H9 (cell line): ENCODE measurements at regions not wholly inside any gene's neighbourhood (a gene's known extent, or its start where the extent isn't known, plus 50 kb on each side); places are given as distances from the start of the nearest gene placed in this dataset.

Experiments
- DNase-seq: peaks from one replicate; pipeline ENCODE4 v3.0.0-alpha.2; 2017
- H2AFZ ChIP-seq: one replicate; pipeline ENCODE4 v1.6.1; 2013; ENCODE audit warnings: mild to moderate bottlenecking, low read length, control low read depth, moderate library complexity
- H2AK5ac ChIP-seq: 2 replicates; pipeline ENCODE4 v1.6.1; 2013; ENCODE audit warnings: low read length, control low read depth, mixed read lengths; ENCODE audit not compliant: insufficient read length
- H2BK120ac ChIP-seq: one replicate; pipeline ENCODE4 v1.6.1; 2013; ENCODE audit warnings: low read depth, mild to moderate bottlenecking, low read length, control low read depth, inconsistent platforms; ENCODE audit not compliant: poor library complexity, severe bottlenecking
- H2BK12ac ChIP-seq: 2 replicates; pipeline ENCODE4 v1.6.1; 2013; ENCODE audit warnings: low read length, control low read depth, mixed read lengths, low read depth; ENCODE audit not compliant: insufficient read length
- H2BK15ac ChIP-seq: 2 replicates; pipeline ENCODE4 v1.6.1; 2013; ENCODE audit warnings: low read depth, low read length, control low read depth
- H2BK20ac ChIP-seq: one replicate; pipeline ENCODE4 v1.6.1; 2013; ENCODE audit warnings: low read depth, mild to moderate bottlenecking, low read length, control low read depth, inconsistent platforms; ENCODE audit not compliant: poor library complexity, severe bottlenecking
- H2BK5ac ChIP-seq: 2 replicates; pipeline ENCODE4 v1.6.1; 2013; ENCODE audit warnings: low read length, control low read depth, mixed read lengths; ENCODE audit not compliant: insufficient read length
- H3K14ac ChIP-seq: 2 replicates; pipeline ENCODE4 v1.6.1; 2013; ENCODE audit warnings: low read length, control low read depth; ENCODE audit not compliant: insufficient read depth
- H3K18ac ChIP-seq: 2 replicates; pipeline ENCODE4 v1.6.1; 2013; ENCODE audit warnings: low read depth, mild to moderate bottlenecking, mixed read lengths, low read length, control low read depth; ENCODE audit not compliant: insufficient read length
- H3K23ac ChIP-seq: 2 replicates; pipeline ENCODE4 v1.6.1; 2013; ENCODE audit warnings: low read length, control low read depth, mixed read lengths, low read depth; ENCODE audit not compliant: insufficient read length
- H3K23me2 ChIP-seq: 2 replicates; pipeline ENCODE4 v1.6.1; 2013; ENCODE audit warnings: low read depth, mild to moderate bottlenecking, mixed read lengths, low read length, control low read depth; ENCODE audit not compliant: insufficient read length, poor library complexity, severe bottlenecking
- H3K27ac ChIP-seq: 2 replicates; pipeline ENCODE4 v1.5.1; 2013; ENCODE audit warnings: low read length, control low read depth, mixed read lengths, low read depth; ENCODE audit not compliant: insufficient read length
- H3K27me3 ChIP-seq: 2 replicates; pipeline ENCODE4 v1.6.1; 2013; ENCODE audit warnings: low read length, control low read depth, inconsistent platforms; ENCODE audit not compliant: insufficient read depth
- H3K4ac ChIP-seq: 2 replicates; pipeline ENCODE4 v1.6.1; 2013; ENCODE audit warnings: low read depth, mild to moderate bottlenecking, control low read depth, inconsistent platforms, low read length, moderate library complexity
- H3K4me1 ChIP-seq: 2 replicates; pipeline ENCODE4 v1.6.1; 2013; ENCODE audit warnings: low read length, control low read depth, inconsistent platforms; ENCODE audit not compliant: insufficient read depth
- H3K4me2 ChIP-seq: 2 replicates; pipeline ENCODE4 v1.6.1; 2013; ENCODE audit warnings: low read length, control low read depth, mixed read lengths; ENCODE audit not compliant: insufficient read length, insufficient read depth
- H3K56ac ChIP-seq: 2 replicates; pipeline ENCODE4 v1.6.1; 2013; ENCODE audit warnings: low read depth, mild to moderate bottlenecking, mixed read lengths, low read length, control low read depth; ENCODE audit not compliant: insufficient read length
- H3K79me1 ChIP-seq: 2 replicates; pipeline ENCODE4 v1.6.1; 2013; ENCODE audit warnings: low read depth, mild to moderate bottlenecking, moderate library complexity, low read length, control low read depth, inconsistent platforms; ENCODE audit not compliant: insufficient read depth, poor library complexity, severe bottlenecking
- H3K79me2 ChIP-seq: 2 replicates; pipeline ENCODE4 v1.6.1; 2013; ENCODE audit warnings: low read length, control low read depth, inconsistent platforms; ENCODE audit not compliant: insufficient read depth
- H3K9ac ChIP-seq: 2 replicates; pipeline ENCODE4 v1.6.1; 2013; ENCODE audit warnings: low read length, control low read depth, mixed read lengths; ENCODE audit not compliant: insufficient read length; ENCODE audit errors: extremely low read depth
- H3K9me3 ChIP-seq: one replicate; pipeline ENCODE4 v1.6.1; 2013; ENCODE audit warnings: low read depth, low read length, inconsistent platforms; ENCODE audit not compliant: control insufficient read depth
- H3T11ph ChIP-seq: one replicate; pipeline ENCODE4 v1.6.1; 2013; ENCODE audit warnings: mild to moderate bottlenecking, low read length, control low read depth, inconsistent platforms
- H4K20me1 ChIP-seq: one replicate; pipeline ENCODE4 v1.6.1; 2013; ENCODE audit not compliant: control insufficient read depth, insufficient read length, insufficient read depth
- H4K5ac ChIP-seq: 2 replicates; pipeline ENCODE4 v1.6.1; 2013; ENCODE audit warnings: low read depth, mild to moderate bottlenecking, mixed read lengths, low read length, control low read depth; ENCODE audit not compliant: insufficient read length
- H4K8ac ChIP-seq: replicated peaks from 2 replicates; pipeline ENCODE4 v1.6.1; 2013; ENCODE audit warnings: low read length, control low read depth, mixed read lengths, low read depth; ENCODE audit not compliant: insufficient read length
- H4K91ac ChIP-seq: 2 replicates; pipeline ENCODE4 v1.6.1; 2013; ENCODE audit warnings: low read depth, mild to moderate bottlenecking, moderate library complexity, mixed read lengths, low read length, control low read depth; ENCODE audit not compliant: insufficient read length
- H3K27ac Mint-ChIP-seq, 3 experiments: 2 replicates in 2 of 3; 3 replicates in 1 of 3; pipeline ENCODE4 v1.8.0; 2020 to 2021; ENCODE audit warnings: mixed read lengths in 3 of 3, mild to moderate bottlenecking in 1 of 3, moderate library complexity in 1 of 3
- H3K27me3 Mint-ChIP-seq: 2 replicates; pipeline ENCODE4 v1.8.0; 2021; ENCODE audit warnings: low read depth, mild to moderate bottlenecking, moderate library complexity, mixed read lengths
- H3K36me3 Mint-ChIP-seq, 3 experiments: 2 replicates in 2 of 3; 3 replicates in 1 of 3; pipeline ENCODE4 v1.8.0; 2020 to 2021; ENCODE audit warnings: low read depth in 3 of 3, mixed read lengths in 3 of 3; ENCODE audit not compliant: insufficient read depth in 1 of 3
- H3K4me1 Mint-ChIP-seq, 2 experiments: 2 replicates each; pipeline ENCODE4 v1.8.0; 2020; ENCODE audit warnings: mixed read lengths in 2 of 2
- H3K4me3 Mint-ChIP-seq, 2 experiments: 2 replicates in 1 of 2; 3 replicates in 1 of 2; pipeline ENCODE4 v1.8.0; 2020 to 2021; ENCODE audit warnings: mild to moderate bottlenecking in 2 of 2, mixed read lengths in 2 of 2, moderate library complexity in 1 of 2
- H3K9me3 Mint-ChIP-seq, 2 experiments: 2 replicates in 1 of 2; 3 replicates in 1 of 2; pipeline ENCODE4 v1.8.0; 2020; ENCODE audit warnings: mild to moderate bottlenecking in 2 of 2, mixed read lengths in 2 of 2, moderate library complexity in 1 of 2
- WGBS: extraction: QIAGEN DNeasy Blood & Tissue Kit; methylation state at CpG from one replicate; pipeline ENCODE4 v1.1.7; 2013; ENCODE audit warnings: missing lambda C conversion rate, low lambda C conversion rate, mixed read lengths; ENCODE audit not compliant: insufficient read length; ENCODE audit errors: extremely low coverage; 5-methylcytosine and 5-hydroxymethylcytosine counted together
- TF ChIP-seq, protein P1 (sequence below): fragments of 200-600 bp; sonication (generic); conservative IDR thresholded peaks from 3 replicates; pipeline ENCODE4 v1.8.0; 2021; ENCODE audit warnings: antibody characterized with exemption, mild to moderate bottlenecking

DNA sequence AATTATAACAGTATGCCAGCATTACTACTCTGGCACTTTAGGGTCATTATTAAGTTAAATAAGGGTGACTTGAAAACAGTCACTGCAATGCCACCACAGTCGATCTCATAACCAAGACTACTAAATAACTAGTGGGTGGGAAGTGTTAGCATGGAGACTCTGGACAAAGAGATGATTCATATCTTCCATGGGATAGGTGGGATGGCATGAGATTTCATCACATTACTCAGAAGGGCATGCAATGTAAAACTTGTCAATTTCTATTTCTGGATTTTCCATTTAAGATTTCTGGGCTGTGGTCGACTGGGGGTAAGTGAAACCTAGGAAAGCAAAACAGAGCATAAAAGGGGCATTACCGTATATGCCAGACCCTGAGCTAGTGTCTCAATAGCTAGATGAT lies 538.9 kb upstream of the GRM7 start:
- no peak overlapping the region for H3K27ac ChIP-seq
- no peak overlapping the region for H2BK15ac ChIP-seq

More for the DNA sequence above, 538.9 kb upstream of the GRM7 start:
- Histone ChIP-seq H4K91ac (no peak overlapping the region), H3K18ac (no peak overlapping the region), H3K56ac (no peak overlapping the region), H3K4me1 (no peaks in the 10 kb centered on the region), H3K4ac (no peak overlapping the region), H3K27me3 (no peaks in the 10 kb centered on the region), H2BK12ac (no peak overlapping the region), H2AFZ (no peak overlapping the region), H3K79me1 (no peaks in the 10 kb centered on the region), H4K8ac (no peak overlapping the region), H3K4me2 (no peak overlapping the region), H3T11ph (no peak overlapping the region), H2BK20ac (no peak overlapping the region), H4K20me1 (no peaks in the 10 kb centered on the region), H3K9ac (no peak overlapping the region), H3K79me2 (no peaks in the 10 kb centered on the region), H2BK120ac (no peak overlapping the region), H3K23ac (no peak overlapping the region), H4K5ac (no peak overlapping the region), H3K14ac (no peak overlapping the region), H3K23me2 (no peaks in the 10 kb centered on the region), H2AK5ac (no peak overlapping the region), H2BK5ac (no peak overlapping the region), H3K9me3 (no peaks in the 10 kb centered on the region)
- no peaks in the 10 kb centered on the region for H3K4me1 Mint-ChIP-seq
- no peak overlapping the region for H3K4me3 Mint-ChIP-seq
- H3K27me3 Mint-ChIP-seq = no peaks in the 10 kb centered on the region
- no peaks in the 10 kb centered on the region for H3K9me3 Mint-ChIP-seq
- TF ChIP-seq, protein P1, sequence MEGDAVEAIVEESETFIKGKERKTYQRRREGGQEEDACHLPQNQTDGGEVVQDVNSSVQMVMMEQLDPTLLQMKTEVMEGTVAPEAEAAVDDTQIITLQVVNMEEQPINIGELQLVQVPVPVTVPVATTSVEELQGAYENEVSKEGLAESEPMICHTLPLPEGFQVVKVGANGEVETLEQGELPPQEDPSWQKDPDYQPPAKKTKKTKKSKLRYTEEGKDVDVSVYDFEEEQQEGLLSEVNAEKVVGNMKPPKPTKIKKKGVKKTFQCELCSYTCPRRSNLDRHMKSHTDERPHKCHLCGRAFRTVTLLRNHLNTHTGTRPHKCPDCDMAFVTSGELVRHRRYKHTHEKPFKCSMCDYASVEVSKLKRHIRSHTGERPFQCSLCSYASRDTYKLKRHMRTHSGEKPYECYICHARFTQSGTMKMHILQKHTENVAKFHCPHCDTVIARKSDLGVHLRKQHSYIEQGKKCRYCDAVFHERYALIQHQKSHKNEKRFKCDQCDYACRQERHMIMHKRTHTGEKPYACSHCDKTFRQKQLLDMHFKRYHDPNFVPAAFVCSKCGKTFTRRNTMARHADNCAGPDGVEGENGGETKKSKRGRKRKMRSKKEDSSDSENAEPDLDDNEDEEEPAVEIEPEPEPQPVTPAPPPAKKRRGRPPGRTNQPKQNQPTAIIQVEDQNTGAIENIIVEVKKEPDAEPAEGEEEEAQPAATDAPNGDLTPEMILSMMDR = no peak
- DNase-seq = no peak
- H3K36me3 Mint-ChIP-seq = no peaks in the 10 kb centered on the region
- no peak overlapping the region; a peak in 1 of 7 replicates for H3K27ac Mint-ChIP-seq
- WGBS = no CpG with 5 or more reads among the region's 3 CpGs
